Neuronal stem cell (in vitro differentiated cells): ENCODE measurements at regions not wholly inside any gene's neighbourhood (a gene's known extent, or its start where the extent isn't known, plus 50 kb on each side); places are given as distances from the start of the nearest gene placed in this dataset.
"Not testable (repeated sequence)": the region's sequence is repeated elsewhere in the genome, so short reads cannot be mapped to it uniquely, and the experiment has no call there.

ENCODE experiments used
- DNase-seq: peaks from one replicate; pipeline ENCODE4 v3.0.0-alpha.2; 2013; ENCODE audit warnings: low spot score
- H2AFZ ChIP-seq: one replicate; pipeline ENCODE4 v1.6.1; 2013; ENCODE audit warnings: mild to moderate bottlenecking, low read length, inconsistent platforms
- H2AK5ac ChIP-seq: 2 replicates; pipeline ENCODE4 v1.6.1; 2013; ENCODE audit warnings: low read depth, mild to moderate bottlenecking, inconsistent platforms, low read length, moderate library complexity, mixed read lengths
- H2BK120ac ChIP-seq: 2 replicates; pipeline ENCODE4 v1.6.1; 2013; ENCODE audit warnings: low read depth, mild to moderate bottlenecking, inconsistent platforms, low read length, moderate library complexity, mixed read lengths
- H2BK12ac ChIP-seq: one replicate; pipeline ENCODE4 v1.6.1; 2013; ENCODE audit warnings: low read length, inconsistent platforms
- H2BK15ac ChIP-seq: 2 replicates; pipeline ENCODE4 v1.6.1; 2013; ENCODE audit warnings: mild to moderate bottlenecking, low read length, inconsistent platforms, mixed read lengths
- H2BK5ac ChIP-seq: one replicate; pipeline ENCODE4 v1.6.1; 2013; ENCODE audit warnings: inconsistent platforms, mild to moderate bottlenecking, low read length, moderate library complexity
- H3K14ac ChIP-seq: one replicate; pipeline ENCODE4 v1.6.1; 2013; ENCODE audit warnings: low read length, inconsistent platforms
- H3K18ac ChIP-seq: 2 replicates; pipeline ENCODE4 v1.6.1; 2013; ENCODE audit warnings: low read length, inconsistent platforms
- H3K23ac ChIP-seq: 2 replicates; pipeline ENCODE4 v1.6.1; 2013; ENCODE audit warnings: low read depth, mild to moderate bottlenecking, mixed read lengths, low read length, inconsistent platforms; ENCODE audit not compliant: poor library complexity
- H3K27ac ChIP-seq: replicated peaks from 3 replicates; pipeline ENCODE4 v1.5.1; 2013; ENCODE audit warnings: low read length, inconsistent platforms
- H3K27me3 ChIP-seq, 3 experiments: 2 replicates each; pipeline ENCODE4 v1.6.1; 2013; ENCODE audit warnings: low read length in 3 of 3, mild to moderate bottlenecking in 2 of 3, inconsistent platforms in 1 of 3, low read depth in 1 of 3, mixed read lengths in 1 of 3, moderate library complexity in 1 of 3; ENCODE audit not compliant: control insufficient read depth in 3 of 3, insufficient read depth in 3 of 3
- H3K36me3 ChIP-seq, 2 donors: replicated peaks in 1 of 2; 2 replicates each; pipeline ENCODE4 v1.6.1; 2013; ENCODE audit warnings: low read length in 2 of 2; ENCODE audit not compliant: control insufficient read depth in 2 of 2, insufficient read depth in 2 of 2
- H3K4ac ChIP-seq: 2 replicates; pipeline ENCODE4 v1.6.1; 2013; ENCODE audit warnings: inconsistent platforms, mild to moderate bottlenecking, low read length, moderate library complexity
- H3K4me1 ChIP-seq, 2 donors: 1 replicate in 1 of 2; 2 replicates in 1 of 2; pipeline ENCODE4 v1.6.1; 2013; ENCODE audit warnings: low read length in 2 of 2, low read depth in 1 of 2; ENCODE audit not compliant: control insufficient read depth in 2 of 2, insufficient read depth in 1 of 2
- H3K4me2 ChIP-seq: one replicate; pipeline ENCODE4 v1.6.1; 2013; ENCODE audit warnings: mild to moderate bottlenecking, low read length, inconsistent platforms; ENCODE audit not compliant: insufficient read depth, poor library complexity, severe bottlenecking
- H3K4me3 ChIP-seq, 2 donors: 2 replicates each; pipeline ENCODE4 v1.5.1; 2013; ENCODE audit warnings: low read length in 2 of 2, mild to moderate bottlenecking in 2 of 2, inconsistent platforms in 1 of 2, moderate library complexity in 1 of 2
- H3K79me1 ChIP-seq: one replicate; pipeline ENCODE4 v1.6.1; 2013; ENCODE audit warnings: low read depth, mild to moderate bottlenecking, inconsistent platforms, low read length, moderate library complexity
- H3K9ac ChIP-seq: one replicate; pipeline ENCODE4 v1.6.1; 2013; ENCODE audit warnings: mild to moderate bottlenecking, low read depth, low read length, inconsistent platforms; ENCODE audit not compliant: poor library complexity
- H3K9me3 ChIP-seq, 2 donors: replicated peaks in 1 of 2; 2 replicates each; pipeline versions ENCODE3 to v1.6.1; 2013; ENCODE audit warnings: low read length in 2 of 2, mild to moderate bottlenecking in 2 of 2, inconsistent platforms in 1 of 2, low read depth in 1 of 2, mixed read lengths in 1 of 2, moderate library complexity in 1 of 2; ENCODE audit not compliant: control insufficient read depth in 2 of 2, insufficient read depth in 1 of 2
- H4K8ac ChIP-seq: one replicate; pipeline ENCODE4 v1.6.1; 2013; ENCODE audit warnings: low read depth, mild to moderate bottlenecking, inconsistent platforms, low read length, moderate library complexity
- H4K91ac ChIP-seq: one replicate; pipeline ENCODE4 v1.6.1; 2013; ENCODE audit warnings: low read length, low read depth, mild to moderate bottlenecking, inconsistent platforms; ENCODE audit not compliant: poor library complexity
- WGBS, 2 donors: extraction: QIAGEN DNeasy Blood & Tissue Kit; methylation state at CpG; one replicate each; pipeline ENCODE4 v1.1.7; 2013; ENCODE audit warnings: missing lambda C conversion rate in 2 of 2, mixed read lengths in 1 of 2; ENCODE audit not compliant: insufficient read length in 2 of 2, insufficient replicate concordance in 1 of 2; ENCODE audit errors: extremely low coverage in 2 of 2; 5-methylcytosine and 5-hydroxymethylcytosine counted together

GRCh38 chr16:29321000-29321393, 85.5 kb downstream of the NPIPB11 start:
- peak overlapping the region; percentile 39 for H2BK5ac ChIP-seq
- no peaks in the 10 kb centered on the region for H3K27me3 ChIP-seq
- H3K9ac ChIP-seq = peak overlapping the region; percentile 44
- peak overlapping the region; percentile 91 for H3K18ac ChIP-seq
- no peak overlapping the region for H3K4me3 ChIP-seq
- no peak overlapping the region for H4K8ac ChIP-seq
- H2BK120ac ChIP-seq = no peak overlapping the region
- no CpG with 5 or more reads among the region's 18 CpGs for WGBS, 2 donors
- no peak overlapping the region for H3K27ac ChIP-seq
- H3K4ac ChIP-seq = no peak overlapping the region
- no peaks in the 10 kb centered on the region for H3K36me3 ChIP-seq
- H3K79me1 ChIP-seq = peaks cover 2% of the 10 kb centered on the region
- H2BK12ac ChIP-seq = peak overlapping the region; percentile 46
- peaks cover 24 to 48% of the 10 kb centered on the region in 2 donors for H3K4me1 ChIP-seq
- H3K14ac ChIP-seq = peak overlapping the region; percentile 97
- H4K91ac ChIP-seq = no peak overlapping the region
- H3K4me2 ChIP-seq = no peak overlapping the region
- peak overlapping the region; percentile 59 for H2AFZ ChIP-seq
- no peaks in the 10 kb centered on the region for H3K9me3 ChIP-seq
- H2AK5ac ChIP-seq = peak overlapping the region; percentile 72
- H3K23ac ChIP-seq = no peak overlapping the region
- no peak overlapping the region for H2BK15ac ChIP-seq
- DNase-seq = no peak

- Histone ChIP-seq H2BK5ac (peak overlapping the region; percentile 39), H2BK15ac (peak overlapping the region; percentile 67), H3K9me3 (no peaks in the 10 kb centered on the region), H3K14ac (no peak overlapping the region), H3K18ac (peak overlapping the region; percentile 91), H3K27ac (no peak overlapping the region), H3K4ac (no peak overlapping the region), H3K4me3 (no peak overlapping the region), H2AFZ (peak overlapping the region; percentile 59), H3K27me3 (no peaks in the 10 kb centered on the region), H3K9ac (no peak overlapping the region), H3K4me2 (no peak overlapping the region), H3K36me3 (no peaks in the 10 kb centered on the region), H3K4me1 (peaks cover 26 to 51% of the 10 kb centered on the region in 2 donors), H4K91ac (no peak overlapping the region), H4K8ac (no peak overlapping the region), H2BK120ac (no peak overlapping the region), H3K23ac (no peak overlapping the region), H3K79me1 (peaks cover 2% of the 10 kb centered on the region), H2BK12ac (peak overlapping the region; percentile 46), H2AK5ac (peak overlapping the region; percentile 72)
- WGBS, 2 donors = no CpG with 5 or more reads among the region's 14 CpGs
- no peak for DNase-seq
These were observed 86.1 kb downstream of the NPIPB11 start for GRCh38 chr16:29320274-29320999.

GRCh38 chr16:29319726-29320125, 86.8 kb downstream of the NPIPB11 start:
- no peaks in the 10 kb centered on the region for H3K9me3 ChIP-seq
- H4K8ac ChIP-seq = no peak overlapping the region
- no peaks in the 10 kb centered on the region for H3K36me3 ChIP-seq
- no peak overlapping the region for H3K4me3 ChIP-seq
- no peak for DNase-seq
- H2BK120ac ChIP-seq = no peak overlapping the region
- no peak overlapping the region for H4K91ac ChIP-seq
- H2AFZ ChIP-seq = no peak overlapping the region
- no peak overlapping the region for H3K27ac ChIP-seq
- no peak overlapping the region for H2BK5ac ChIP-seq
- H2BK15ac ChIP-seq = no peak overlapping the region
- H2BK12ac ChIP-seq = peak overlapping the region; percentile 75
- no CpG with 5 or more reads among the region's 10 CpGs for WGBS, 2 donors
- H3K79me1 ChIP-seq = peaks cover 2% of the 10 kb centered on the region
- H3K23ac ChIP-seq = no peak overlapping the region
- peak overlapping the region; percentile 84 for H3K14ac ChIP-seq
- peak overlapping the region; percentile 71 for H3K18ac ChIP-seq
- H3K27me3 ChIP-seq = no peaks in the 10 kb centered on the region
- no peak overlapping the region for H3K9ac ChIP-seq
- no peak overlapping the region for H3K4ac ChIP-seq
- peaks cover 26 to 55% of the 10 kb centered on the region in 2 donors for H3K4me1 ChIP-seq
- no peak overlapping the region for H3K4me2 ChIP-seq
- H2AK5ac ChIP-seq = no peak overlapping the region

GRCh38 chr16:29318561-29318968, 87.9 kb downstream of the NPIPB11 start:
- H3K14ac ChIP-seq, H3K18ac ChIP-seq, H2BK15ac ChIP-seq, H2AK5ac ChIP-seq, H3K27ac ChIP-seq, H2BK120ac ChIP-seq, H3K4ac ChIP-seq, H4K8ac ChIP-seq, H3K4me2 ChIP-seq, H3K79me1 ChIP-seq, H3K23ac ChIP-seq, H3K9ac ChIP-seq, H3K9me3 ChIP-seq, H3K4me3 ChIP-seq, H3K27me3 ChIP-seq, H2BK5ac ChIP-seq, H2BK12ac ChIP-seq, H4K91ac ChIP-seq, H3K36me3 ChIP-seq: not testable (repeated sequence)
- no CpG with 5 or more reads among the region's 10 CpGs for WGBS, 2 donors
- DNase-seq = peak; percentile 20
- peaks cover 26 to 59% of the 10 kb centered on the region in 2 donors for H3K4me1 ChIP-seq
- peak overlapping the region; percentile 66 for H2AFZ ChIP-seq
